ENCODE measurements at regions not wholly inside any gene's neighbourhood (a gene's known extent, or its start where the extent isn't known, plus 50 kb on each side); places are given as distances from the start of the nearest gene placed in this dataset.

DNA sequence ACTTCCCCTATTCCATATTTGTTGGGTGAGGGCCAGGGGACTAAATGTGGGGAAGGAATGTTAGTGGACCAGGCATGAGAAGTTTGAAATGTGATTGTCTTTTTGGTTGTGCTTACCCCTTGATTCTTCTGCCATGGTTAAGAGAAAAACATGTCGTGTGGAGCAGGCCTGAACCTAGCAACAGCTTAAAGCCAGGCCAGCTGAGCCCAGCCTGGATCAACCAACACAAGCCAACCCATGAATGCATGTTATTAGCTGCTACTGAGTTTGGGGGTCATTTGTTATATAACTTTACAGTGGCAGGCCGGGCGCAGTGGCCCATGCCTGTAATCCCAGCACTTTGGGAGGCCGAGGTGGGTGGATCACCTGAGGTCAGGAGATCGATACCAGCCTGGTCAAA is 52.4 kb upstream of the TRIO start:
- H3K4me2 ChIP-seq (ENCODE audit: low read depth, low read length): no peak overlapping the region
- DNase-seq (ENCODE audit: low spot score) (no peak), ATAC-seq (no peak), FAIRE-seq (no peak)
- in situ Hi-C loops (cut with HindIII; ENCODE audit: extremely low pct_ligation_motif_present, low pct_unique_long_range_greater_than_20kb) (no loop called here), intact Hi-C loops (cut with micrococcal nuclease; ENCODE audit: unreplicated experiment) (no loop called here)
- no peak overlapping the region for H3K4me3 ChIP-seq (replicated peaks in 1 of 3; ENCODE audit: insufficient read depth in 1 of 3, low read depth in 2 of 3, low read length in 3 of 3)
- H3K36me3 ChIP-seq (replicated peaks in 1 of 2; ENCODE audit: control insufficient read depth in 1 of 2, insufficient read depth in 2 of 2, low read length in 2 of 2): no peaks in the 10 kb centered on the region
- H3K9me3 ChIP-seq (ENCODE audit: low read length): no peaks in the 10 kb centered on the region; the same call in 1 of the 2 replicates
- ChIA-PET CTCF (ENCODE audit: low intra/inter-chr PET ratio, low total read pairs) (no interaction called here), POLR2A (no interaction called here)
- no peaks in the 10 kb centered on the region for H3K79me2 ChIP-seq (ENCODE audit: insufficient read depth, low read length)
- no peaks in the 10 kb centered on the region for H3K27me3 ChIP-seq (ENCODE audit: control insufficient read depth in 1 of 2, insufficient read depth in 2 of 2, low read length in 2 of 2)
- no peaks in the 10 kb centered on the region for H3K4me1 ChIP-seq (ENCODE audit: insufficient read depth, low read length)
- no peak for TF ChIP-seq USF2 (IDR thresholded peaks at IDR 0.05; ENCODE audit: low read depth, low read length)
- no peak for TF ChIP-seq USF2 (CRISPR knock-in tag; IDR thresholded peaks at IDR 0.05; ENCODE audit: borderline replicate concordance)
- TF ChIP-seq ZNF331 (CRISPR knock-in tag; IDR thresholded peaks at IDR 0.05): peak; percentile 99
- no peak for TF ChIP-seq MIXL1 (CRISPR knock-in tag; IDR thresholded peaks at IDR 0.05)
- TF ChIP-seq ZNF230 (CRISPR knock-in tag; IDR thresholded peaks at IDR 0.05): no peak
- TF ChIP-seq KDM3A (CRISPR knock-in tag; IDR thresholded peaks at IDR 0.05; ENCODE audit: low read depth): no peak
- TF ChIP-seq GTF3A (CRISPR knock-in tag; conservative IDR thresholded peaks at IDR 0.05): no peak
- H3K9ac ChIP-seq (ENCODE audit: insufficient read depth, low read depth, low read length): no peak overlapping the region
- H3K27ac ChIP-seq (ENCODE audit: extremely low read length, insufficient read depth, low read length): no peak overlapping the region
- no peaks in the 10 kb centered on the region for H4K20me1 ChIP-seq (ENCODE audit: insufficient read depth, low read length)
- no TSS peak for BruUV-seq (replicated peaks)
- H2AFZ ChIP-seq (ENCODE audit: low read length): no peak overlapping the region
- 19% methylated on average over 5 of the region's 5 CpGs for WGBS (ENCODE audit: low lambda C conversion rate)

DNA sequence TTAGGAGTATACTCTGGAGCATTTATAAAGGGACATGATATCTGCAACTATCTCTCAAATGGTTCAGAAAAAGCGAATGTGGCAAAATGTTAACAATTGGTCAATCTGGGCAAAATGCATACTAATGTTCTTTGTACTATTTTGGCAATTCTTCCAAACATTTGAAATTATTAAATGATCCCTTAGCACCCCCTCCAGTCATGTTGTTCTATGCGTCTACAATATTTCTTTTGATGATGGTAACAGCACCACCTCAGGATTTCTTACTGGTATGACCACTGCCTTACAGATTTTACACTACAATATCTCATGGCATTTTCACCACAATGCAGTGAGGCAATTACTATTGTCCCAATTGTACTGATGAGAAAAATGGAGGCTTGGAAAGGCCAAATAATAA is 52.9 kb upstream of the TRIO start:
- Histone ChIP-seq H3K9ac (ENCODE audit: insufficient read depth, low read depth, low read length) (no peak overlapping the region), H3K27me3 (ENCODE audit: control insufficient read depth in 1 of 2, insufficient read depth in 2 of 2, low read length in 2 of 2) (0 out of 5 replicates have a peak, but pooled peaks cover 0 to 2% of the 10 kb centered on the region in 2 experiments), H3K27ac (ENCODE audit: extremely low read length, insufficient read depth, low read length) (no peak overlapping the region), H3K4me2 (ENCODE audit: low read depth, low read length) (no peak overlapping the region), H3K4me1 (ENCODE audit: insufficient read depth, low read length) (no peaks in the 10 kb centered on the region), H3K9me3 (ENCODE audit: low read length) (no peaks in the 10 kb centered on the region; the same call in 1 of the 2 replicates), H4K20me1 (ENCODE audit: insufficient read depth, low read length) (no peaks in the 10 kb centered on the region), H3K4me3 (replicated peaks in 1 of 3; ENCODE audit: insufficient read depth in 1 of 3, low read depth in 2 of 3, low read length in 3 of 3) (no peak overlapping the region), H3K36me3 (replicated peaks in 1 of 2; ENCODE audit: control insufficient read depth in 1 of 2, insufficient read depth in 2 of 2, low read length in 2 of 2) (no peaks in the 10 kb centered on the region), H3K79me2 (ENCODE audit: insufficient read depth, low read length) (no peaks in the 10 kb centered on the region), H2AFZ (ENCODE audit: low read length) (no peak overlapping the region)
- intact Hi-C loops (cut with micrococcal nuclease; ENCODE audit: unreplicated experiment): no loop called here
- in situ Hi-C loops (cut with HindIII; ENCODE audit: extremely low pct_ligation_motif_present, low pct_unique_long_range_greater_than_20kb): no loop called here
- WGBS (ENCODE audit: low lambda C conversion rate): 74% methylated on average over 2 of the region's 2 CpGs
- ATAC-seq: no peak
- DNase-seq (ENCODE audit: low spot score): no peak
- ChIA-PET CTCF (ENCODE audit: low intra/inter-chr PET ratio, low total read pairs) (no interaction called here), POLR2A (no interaction called here)
- no TSS peak for BruUV-seq (replicated peaks)
- no peak for FAIRE-seq
- TF ChIP-seq TBX2 (CRISPR knock-in tag; IDR thresholded peaks at IDR 0.05; ENCODE audit: borderline replicate concordance): no peak
- TF ChIP-seq RBAK (CRISPR knock-in tag; IDR thresholded peaks at IDR 0.05): no peak
- no peak for TF ChIP-seq HNRNPLL (IDR thresholded peaks at IDR 0.05; ENCODE audit: low read depth, low read length, poor library complexity, severe bottlenecking)
- no peak for TF ChIP-seq PHB2 (IDR thresholded peaks at IDR 0.05; ENCODE audit: partially characterized antibody)

Data from HepG2 (cell line).